B cell (primary cell): ENCODE measurements at regions not wholly inside any gene's neighbourhood (a gene's known extent, or its start where the extent isn't known, plus 50 kb on each side); places are given as distances from the start of the nearest gene placed in this dataset.
"Not testable (repeated sequence)": the region's sequence is repeated elsewhere in the genome, so short reads cannot be mapped to it uniquely, and the experiment has no call there.

Experiments used
- ATAC-seq: fragments of 200-7000 bp; cut with Tn5 transposase; one replicate; pipeline ENCODE4 v1.10.0; 2021; ENCODE audit warnings: low read depth, mild to moderate bottlenecking, moderate number of reproducible peaks, moderate library complexity
- CTCF ChIA-PET: fragments of 350-600 bp; sonication (Branson Sonifier 250); formaldehyde crosslinking; loops from one replicate; lab custom pipeline; 2021; ENCODE audit warnings: antibody characterized with exemption, inconsistent platforms; lab: Charles Lee
- POLR2A ChIA-PET: fragments of 350-600 bp; sonication (Branson Sonifier 250); formaldehyde crosslinking; loops from one replicate; lab custom pipeline; 2021; ENCODE audit warnings: antibody characterized with exemption; lab: Charles Lee
- DNase-seq: peaks from one replicate; pipeline ENCODE4 v3.0.0; 2013
- H2AFZ ChIP-seq: 2 replicates; pipeline ENCODE4 v1.6.1; 2012; ENCODE audit warnings: mild to moderate bottlenecking, low read depth, low read length; ENCODE audit not compliant: insufficient read depth, poor library complexity, severe bottlenecking
- H3K27ac ChIP-seq, 2 donors: 1 replicate in 1 of 2; 2 replicates in 1 of 2; pipeline ENCODE4 v1.5.1; 2012 to 2013; ENCODE audit warnings: low read length in 2 of 2, mild to moderate bottlenecking in 2 of 2, moderate library complexity in 1 of 2
- H3K27me3 ChIP-seq, 4 experiments: fragments of 200-600 bp in 1 of 4; sonication (generic) in 1 of 4; replicated peaks in 1 of 4; 1 replicate in 2 of 4; 2 replicates in 2 of 4; pipeline versions ENCODE4 v1.6.1 to v1.7.0; 2013 to 2016; ENCODE audit warnings: low read length in 3 of 4, mild to moderate bottlenecking in 2 of 4, mixed read lengths in 1 of 4, moderate library complexity in 1 of 4; ENCODE audit not compliant: insufficient read depth in 4 of 4, control insufficient read depth in 3 of 4; ENCODE audit errors: control extremely low read depth in 1 of 4
- H3K36me3 ChIP-seq, 2 experiments: replicated peaks in 1 of 2; 1 replicate in 1 of 2; 2 replicates in 1 of 2; pipeline versions ENCODE4 v1.6.1 to v1.7.1; 2013; ENCODE audit warnings: low read length in 1 of 2; ENCODE audit not compliant: insufficient read depth in 2 of 2, control insufficient read depth in 1 of 2; ENCODE audit errors: control extremely low read depth in 1 of 2, extremely low read depth in 1 of 2
- H3K4me1 ChIP-seq, 2 donors: fragments of 200-600 bp in 1 of 2; sonication (generic) in 1 of 2; 1 replicate in 1 of 2; 2 replicates in 1 of 2; pipeline versions ENCODE4 v1.5.1 to v1.6.1; 2013 to 2017; ENCODE audit warnings: low read length in 2 of 2; ENCODE audit not compliant: control insufficient read depth in 2 of 2, insufficient read depth in 2 of 2
- H3K4me2 ChIP-seq: replicated peaks from 2 replicates; pipeline ENCODE3; 2012; ENCODE audit warnings: mild to moderate bottlenecking, low read depth, low read length; ENCODE audit not compliant: poor library complexity, severe bottlenecking
- H3K4me3 ChIP-seq, 5 experiments: fragments of 200-600 bp in 1 of 5; sonication (generic) in 1 of 5; 1 replicate in 3 of 5; 2 replicates in 2 of 5; pipeline versions ENCODE4 v1.5.1 to v1.7.0; 2011 to 2016; ENCODE audit warnings: low read length in 4 of 5, mild to moderate bottlenecking in 4 of 5, low read depth in 2 of 5, control low read depth in 1 of 5, moderate library complexity in 1 of 5; ENCODE audit not compliant: insufficient read depth in 1 of 5; ENCODE audit errors: control extremely low read depth in 1 of 5, extremely low read depth in 1 of 5
- H3K79me2 ChIP-seq: fragments of 200-600 bp; sonication (generic); one replicate; pipeline ENCODE4 v1.6.0; 2016; ENCODE audit warnings: low read length; ENCODE audit not compliant: control insufficient read depth, insufficient read depth
- H3K9ac ChIP-seq: fragments of 200-600 bp; sonication (generic); 2 replicates; pipeline ENCODE4 v1.6.1; 2017; ENCODE audit warnings: mild to moderate bottlenecking, low read length, moderate library complexity
- H3K9me3 ChIP-seq, 3 donors: one replicate each; pipeline versions ENCODE4 v1.6.1 to v1.7.1; 2013; ENCODE audit warnings: low read length in 2 of 3; ENCODE audit not compliant: control insufficient read depth in 2 of 3, insufficient read depth in 1 of 3; ENCODE audit errors: control extremely low read depth in 1 of 3
- H4K20me1 ChIP-seq: 2 replicates; pipeline ENCODE4 v1.6.0; 2012; ENCODE audit warnings: mild to moderate bottlenecking, low read length; ENCODE audit not compliant: insufficient read depth, control insufficient read depth, poor library complexity, severe bottlenecking
- H3K27ac Mint-ChIP-seq: one replicate; pipeline ENCODE4 v1.8.0; 2021; ENCODE audit warnings: mixed read lengths
- H3K27me3 Mint-ChIP-seq: one replicate; pipeline ENCODE4 v1.8.0; 2021; ENCODE audit warnings: mixed read lengths
- H3K4me1 Mint-ChIP-seq: one replicate; pipeline ENCODE4 v1.8.0; 2021; ENCODE audit warnings: mixed read lengths
- H3K4me3 Mint-ChIP-seq: one replicate; pipeline ENCODE4 v1.8.0; 2021; ENCODE audit warnings: mixed read lengths
- H3K9me3 Mint-ChIP-seq: one replicate; pipeline ENCODE4 v1.8.0; 2022; ENCODE audit warnings: mixed read lengths; ENCODE audit not compliant: insufficient read depth
- CTCF ChIP-seq: fragments of 200-600 bp; IDR thresholded peaks from one replicate; pipeline ENCODE4 v1.8.0; 2022; ENCODE audit warnings: antibody characterized with exemption, mild to moderate bottlenecking
- EZH2 ChIP-seq: IDR thresholded peaks from 2 replicates; pipeline ENCODE4 v1.6.1; 2012; ENCODE audit warnings: borderline replicate concordance, low read depth, mild to moderate bottlenecking, moderate library complexity, low read length; ENCODE audit not compliant: insufficient read depth, poor library complexity, severe bottlenecking
- WGBS: methylation state at CpG from one replicate; pipeline ENCODE4 v1.1.5; 2013; ENCODE audit warnings: missing lambda C conversion rate; ENCODE audit not compliant: insufficient coverage; 5-methylcytosine and 5-hydroxymethylcytosine counted together
- intact Hi-C: fragments of 100-400 bp; cut with micrococcal nuclease; formaldehyde crosslinking; loops from one replicate; pipeline ENCODE4 v1.10.0; 2022

DNA sequence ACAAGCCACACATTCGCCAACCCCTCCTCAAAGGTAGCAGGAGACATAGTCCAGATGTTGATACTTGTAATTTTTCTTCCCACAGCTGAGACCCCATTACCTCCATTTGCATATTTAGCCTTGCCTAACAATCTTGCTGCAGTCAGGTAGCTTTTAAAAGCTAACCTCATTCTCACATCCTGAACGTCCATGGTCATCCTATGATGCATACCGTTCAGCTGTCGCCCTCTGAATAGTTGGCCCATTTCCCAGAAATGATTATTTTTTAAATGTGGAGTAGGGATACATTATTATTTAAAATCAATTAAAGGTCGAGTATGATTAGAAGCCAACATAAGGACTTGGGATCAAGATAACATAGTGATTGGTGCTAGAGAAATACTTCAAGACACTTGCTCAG is 165.0 kb downstream of the MEX3B start:
- no peak overlapping the region for H3K4me3 ChIP-seq
- intact Hi-C loops: no loop called here
- no peaks in the 10 kb centered on the region for H3K36me3 ChIP-seq
- H4K20me1 ChIP-seq: no peaks in the 10 kb centered on the region
- DNase-seq (no peak), ATAC-seq (no peak)
- no peak overlapping the region for H3K4me3 Mint-ChIP-seq
- POLR2A ChIA-PET: no interaction called here
- no peak overlapping the region for H3K27ac Mint-ChIP-seq
- CTCF ChIA-PET: no interaction called here
- H3K9me3 ChIP-seq: no peaks in the 10 kb centered on the region
- peaks cover 0 to 5% of the 10 kb centered on the region in 2 donors for H3K4me1 ChIP-seq
- no peak overlapping the region for H2AFZ ChIP-seq
- no peaks in the 10 kb centered on the region for H3K79me2 ChIP-seq
- no CpG with 5 or more reads among the region's 5 CpGs for WGBS
- TF ChIP-seq CTCF: no peak
- TF ChIP-seq EZH2: no peak
- peak overlapping the region; percentile 9 for H3K4me2 ChIP-seq
- H3K27ac ChIP-seq: no peak overlapping the region
- H3K27me3 ChIP-seq: no peaks in the 10 kb centered on the region
- no peaks in the 10 kb centered on the region for H3K9me3 Mint-ChIP-seq
- no peak overlapping the region for H3K9ac ChIP-seq
- H3K4me1 Mint-ChIP-seq: peaks cover 12% of the 10 kb centered on the region
- H3K27me3 Mint-ChIP-seq: peaks cover 3% of the 10 kb centered on the region

GRCh38 chr15:81880314-81880713 is 165.5 kb downstream of the MEX3B start:
- peaks cover 3% of the 10 kb centered on the region for H3K27me3 Mint-ChIP-seq
- ChIA-PET CTCF (no interaction called here), POLR2A (no interaction called here)
- H3K4me2 ChIP-seq: peak overlapping the region; percentile 9
- H3K27ac ChIP-seq: no peak overlapping the region
- peaks cover 0 to 5% of the 10 kb centered on the region in 2 donors for H3K4me1 ChIP-seq
- 0% methylated on average over 2 of the region's 4 CpGs for WGBS
- H3K9me3 Mint-ChIP-seq: no peaks in the 10 kb centered on the region
- no peak overlapping the region for H3K27ac Mint-ChIP-seq
- H3K4me1 Mint-ChIP-seq: peaks cover 12% of the 10 kb centered on the region
- H3K27me3 ChIP-seq: no peaks in the 10 kb centered on the region
- H3K9me3 ChIP-seq: no peaks in the 10 kb centered on the region
- ATAC-seq (peak; percentile 56), DNase-seq (peak; percentile 12)
- H2AFZ ChIP-seq: peak overlapping the region; percentile 18
- no peak overlapping the region for H3K4me3 Mint-ChIP-seq
- H3K79me2 ChIP-seq: no peaks in the 10 kb centered on the region
- TF ChIP-seq CTCF (no peak), EZH2 (no peak)
- no peak overlapping the region for H3K9ac ChIP-seq
- intact Hi-C loops: no loop called here
- H3K36me3 ChIP-seq: no peaks in the 10 kb centered on the region
- H3K4me3 ChIP-seq: no peak overlapping the region
- H4K20me1 ChIP-seq: no peaks in the 10 kb centered on the region

GRCh38 chr15:81875717-81876116 is 170.1 kb downstream of the MEX3B start:
- intact Hi-C loops, H3K9ac ChIP-seq, H2AFZ ChIP-seq, H3K9me3 ChIP-seq, H3K27ac Mint-ChIP-seq, H3K27me3 Mint-ChIP-seq, H4K20me1 ChIP-seq, ATAC-seq, POLR2A ChIA-PET, H3K36me3 ChIP-seq, CTCF ChIA-PET, H3K4me2 ChIP-seq, H3K4me1 ChIP-seq, H3K9me3 Mint-ChIP-seq, DNase-seq, H3K4me3 ChIP-seq, H3K27ac ChIP-seq, H3K27me3 ChIP-seq, H3K79me2 ChIP-seq, H3K4me3 Mint-ChIP-seq: not testable (repeated sequence)
- H3K4me1 Mint-ChIP-seq: peaks cover 11% of the 10 kb centered on the region
- WGBS: no CpG with 5 or more reads among the region's 1 CpG
